ENCODE measurements at regions not wholly inside any gene's neighbourhood (a gene's known extent, or its start where the extent isn't known, plus 50 kb on each side); places are given as distances from the start of the nearest gene placed in this dataset.
"Not testable (repeated sequence)": the region's sequence is repeated elsewhere in the genome, so short reads cannot be mapped to it uniquely, and the experiment has no call there.

DNA sequence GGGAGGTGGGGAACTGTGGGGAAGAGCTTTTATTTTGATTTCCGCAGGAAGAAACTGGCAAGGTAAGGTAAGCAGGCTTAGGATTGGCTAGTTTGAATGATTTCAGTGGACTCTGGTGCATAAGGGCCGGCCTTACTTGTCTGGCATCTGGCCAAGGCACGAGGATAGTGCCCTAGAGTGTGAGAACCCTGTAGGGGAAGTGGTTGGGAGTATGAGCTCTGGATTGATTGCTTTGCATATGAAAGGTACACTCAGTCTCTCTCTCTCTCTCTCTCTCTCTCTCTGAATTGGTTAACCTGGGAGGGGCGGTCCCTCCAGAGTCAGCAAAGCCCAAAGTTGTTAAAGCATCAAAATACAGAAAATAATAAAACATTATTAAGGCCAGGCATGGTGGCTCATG is 463.0 kb downstream of the SIPA1L2 start:
- Histone ChIP-seq H3K27ac (no peak overlapping the region), H2AFZ (no peak overlapping the region), H3K4me3 (ENCODE audit: low read depth, low read length) (no peak overlapping the region), H3K27me3 (ENCODE audit: control insufficient read depth, insufficient read depth, low read length) (no peaks in the 10 kb centered on the region), H3K9ac (no peak overlapping the region), H3K4me1 (no peaks in the 10 kb centered on the region), H3K79me2 (no peaks in the 10 kb centered on the region), H3K36me3 (ENCODE audit: control insufficient read depth, insufficient read depth, low read length) (no peaks in the 10 kb centered on the region), H3K9me3 (ENCODE audit: control insufficient read depth, low read length) (no peaks in the 10 kb centered on the region), H3K4me2 (ENCODE audit: low read length) (no peak overlapping the region)
- TF ChIP-seq, protein P1, sequence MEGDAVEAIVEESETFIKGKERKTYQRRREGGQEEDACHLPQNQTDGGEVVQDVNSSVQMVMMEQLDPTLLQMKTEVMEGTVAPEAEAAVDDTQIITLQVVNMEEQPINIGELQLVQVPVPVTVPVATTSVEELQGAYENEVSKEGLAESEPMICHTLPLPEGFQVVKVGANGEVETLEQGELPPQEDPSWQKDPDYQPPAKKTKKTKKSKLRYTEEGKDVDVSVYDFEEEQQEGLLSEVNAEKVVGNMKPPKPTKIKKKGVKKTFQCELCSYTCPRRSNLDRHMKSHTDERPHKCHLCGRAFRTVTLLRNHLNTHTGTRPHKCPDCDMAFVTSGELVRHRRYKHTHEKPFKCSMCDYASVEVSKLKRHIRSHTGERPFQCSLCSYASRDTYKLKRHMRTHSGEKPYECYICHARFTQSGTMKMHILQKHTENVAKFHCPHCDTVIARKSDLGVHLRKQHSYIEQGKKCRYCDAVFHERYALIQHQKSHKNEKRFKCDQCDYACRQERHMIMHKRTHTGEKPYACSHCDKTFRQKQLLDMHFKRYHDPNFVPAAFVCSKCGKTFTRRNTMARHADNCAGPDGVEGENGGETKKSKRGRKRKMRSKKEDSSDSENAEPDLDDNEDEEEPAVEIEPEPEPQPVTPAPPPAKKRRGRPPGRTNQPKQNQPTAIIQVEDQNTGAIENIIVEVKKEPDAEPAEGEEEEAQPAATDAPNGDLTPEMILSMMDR (IDR thresholded peaks at IDR 0.05) = no peak

DNA sequence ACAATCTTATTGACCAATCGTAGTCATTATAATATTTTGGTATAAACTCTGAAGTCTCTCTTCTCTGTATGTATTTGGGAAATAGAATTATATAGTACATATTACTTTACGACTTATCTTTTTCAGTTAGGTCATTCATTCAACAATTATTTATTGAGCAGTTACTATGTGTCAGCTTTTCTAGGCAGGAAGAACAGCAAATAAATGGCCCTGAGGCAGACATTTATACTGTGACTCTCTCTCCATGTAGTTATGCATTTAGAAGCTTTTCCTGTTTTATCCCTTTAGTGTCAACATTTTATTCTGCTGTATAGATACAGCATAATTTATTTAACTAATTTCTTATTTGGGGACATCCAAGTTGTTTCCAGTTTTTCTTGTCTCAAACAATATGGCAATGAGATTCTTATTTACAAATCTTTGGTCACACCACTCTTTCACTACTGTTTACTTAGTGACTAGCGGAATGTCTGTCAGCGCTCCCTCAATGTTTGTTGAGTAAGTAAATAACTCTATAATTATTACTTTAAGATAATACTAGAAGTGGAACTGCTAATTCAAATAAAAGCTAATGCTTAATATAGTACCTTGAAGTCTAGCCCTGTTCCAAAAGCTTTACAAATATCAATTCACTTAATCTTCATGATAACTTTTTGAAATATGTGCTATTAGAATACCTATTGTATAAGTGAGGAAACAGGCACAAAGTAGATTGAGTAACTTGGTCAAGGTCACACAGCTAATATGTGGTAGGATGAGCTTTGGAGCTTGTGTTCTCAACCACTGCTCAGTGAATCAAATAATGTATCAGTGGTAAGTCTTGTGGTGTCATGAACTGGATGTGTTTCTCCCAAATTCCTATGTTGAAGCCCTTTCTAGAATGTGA is 465.6 kb downstream of the SIPA1L2 start:
- no peak overlapping the region for H3K4me2 ChIP-seq (ENCODE audit: low read length)
- no peak overlapping the region for H2AFZ ChIP-seq
- H3K79me2 ChIP-seq = no peaks in the 10 kb centered on the region
- H3K4me1 ChIP-seq = no peaks in the 10 kb centered on the region
- no peaks in the 10 kb centered on the region for H3K9me3 ChIP-seq (ENCODE audit: control insufficient read depth, low read length)
- no peaks in the 10 kb centered on the region for H3K36me3 ChIP-seq (ENCODE audit: control insufficient read depth, insufficient read depth, low read length)
- no peak overlapping the region for H3K9ac ChIP-seq
- H3K27ac ChIP-seq = no peak overlapping the region
- H3K4me3 ChIP-seq (ENCODE audit: low read depth, low read length) = no peak overlapping the region
- no peaks in the 10 kb centered on the region for H3K27me3 ChIP-seq (ENCODE audit: control insufficient read depth, insufficient read depth, low read length)
- TF ChIP-seq, protein P1 (IDR thresholded peaks at IDR 0.05) = no peak

DNA sequence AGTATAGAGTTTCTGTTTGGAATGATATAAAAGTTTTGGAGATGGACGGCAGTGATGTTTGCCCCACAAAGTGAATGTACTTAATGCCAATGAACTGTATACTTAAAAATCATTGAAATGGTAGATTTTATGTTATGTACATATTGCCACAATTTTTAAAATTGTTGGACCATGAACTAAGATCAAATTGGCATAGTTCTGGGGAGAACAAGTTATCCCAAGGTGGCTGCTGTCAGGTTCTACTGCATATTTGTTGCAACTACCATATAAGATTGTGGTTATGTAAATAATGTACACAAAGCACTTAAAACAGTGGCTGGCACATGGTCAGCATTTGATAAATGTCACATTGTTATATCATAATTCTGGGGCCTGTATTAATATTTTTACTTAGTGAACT is 466.4 kb downstream of the SIPA1L2 start:
- no peaks in the 10 kb centered on the region for H3K36me3 ChIP-seq (ENCODE audit: control insufficient read depth, insufficient read depth, low read length)
- H3K9ac ChIP-seq = no peak overlapping the region
- TF ChIP-seq, protein P1 (IDR thresholded peaks at IDR 0.05) = no peak

DNA sequence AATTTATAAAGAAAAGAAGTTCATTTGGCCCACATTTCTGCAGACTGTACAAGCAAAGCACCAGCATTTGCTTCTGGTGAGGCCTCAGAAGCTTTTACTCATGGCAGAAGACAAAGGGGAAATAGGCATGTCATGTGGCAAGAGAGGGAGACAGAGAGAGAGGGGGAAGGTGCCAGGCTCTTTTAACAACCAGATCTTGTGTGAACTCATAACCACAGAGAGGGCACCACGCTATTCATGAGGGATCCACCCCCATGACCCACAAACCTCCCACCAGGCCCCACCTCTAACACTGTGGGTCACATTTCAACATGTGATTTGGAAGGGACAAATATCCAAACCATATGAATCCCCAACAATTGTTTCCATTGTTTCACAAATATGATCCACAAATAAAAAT is 467.9 kb downstream of the SIPA1L2 start:
- H3K9me3 ChIP-seq (ENCODE audit: control insufficient read depth, low read length) = no peaks in the 10 kb centered on the region
- no peak overlapping the region for H3K4me2 ChIP-seq (ENCODE audit: low read length)
- H2AFZ ChIP-seq = no peak overlapping the region
- H3K27ac ChIP-seq = no peak overlapping the region
- no peak overlapping the region for H3K9ac ChIP-seq
- H3K27me3 ChIP-seq (ENCODE audit: control insufficient read depth, insufficient read depth, low read length) = no peaks in the 10 kb centered on the region
- TF ChIP-seq, protein P1 (IDR thresholded peaks at IDR 0.05) = no peak
- H3K4me1 ChIP-seq = no peaks in the 10 kb centered on the region
- no peaks in the 10 kb centered on the region for H3K36me3 ChIP-seq (ENCODE audit: control insufficient read depth, insufficient read depth, low read length)
- H3K4me3 ChIP-seq (ENCODE audit: low read depth, low read length) = no peak overlapping the region
- H3K79me2 ChIP-seq = no peaks in the 10 kb centered on the region

More for the DNA sequence above, 466.4 kb downstream of the SIPA1L2 start:
- Histone ChIP-seq H3K79me2 (no peaks in the 10 kb centered on the region), H3K4me1 (no peaks in the 10 kb centered on the region), H2AFZ (no peak overlapping the region), H3K9me3 (ENCODE audit: control insufficient read depth, low read length) (no peaks in the 10 kb centered on the region), H3K4me2 (ENCODE audit: low read length) (no peak overlapping the region), H3K27ac (no peak overlapping the region), H3K4me3 (ENCODE audit: low read depth, low read length) (no peak overlapping the region), H3K27me3 (ENCODE audit: control insufficient read depth, insufficient read depth, low read length) (no peaks in the 10 kb centered on the region)

DNA sequence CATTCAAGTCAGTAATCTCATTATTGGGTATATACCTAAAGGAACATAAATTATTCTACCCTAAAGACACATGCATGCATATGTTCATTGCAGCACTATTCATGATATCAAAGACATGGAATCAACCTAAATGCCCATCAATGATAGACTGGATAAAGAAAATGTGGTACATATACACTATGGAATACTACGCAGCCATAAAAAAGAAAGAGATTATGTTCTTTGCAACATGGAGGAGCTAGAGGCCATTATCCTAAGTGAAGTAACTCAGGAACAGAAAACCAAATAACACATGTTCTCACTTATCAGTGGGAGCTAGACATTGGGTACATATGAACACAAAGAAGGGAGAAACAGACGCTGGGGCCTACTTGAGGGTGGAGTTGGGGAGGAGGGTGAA is 471.4 kb downstream of the SIPA1L2 start:
- not testable (repeated sequence) for H3K9ac ChIP-seq; H3K79me2 ChIP-seq; H3K9me3 ChIP-seq (ENCODE audit: control insufficient read depth, low read length); H3K27ac ChIP-seq; H2AFZ ChIP-seq; H3K4me1 ChIP-seq; H3K4me2 ChIP-seq (ENCODE audit: low read length); H3K4me3 ChIP-seq (ENCODE audit: low read depth, low read length); H3K36me3 ChIP-seq (ENCODE audit: control insufficient read depth, insufficient read depth, low read length); H3K27me3 ChIP-seq (ENCODE audit: control insufficient read depth, insufficient read depth, low read length)

DNA sequence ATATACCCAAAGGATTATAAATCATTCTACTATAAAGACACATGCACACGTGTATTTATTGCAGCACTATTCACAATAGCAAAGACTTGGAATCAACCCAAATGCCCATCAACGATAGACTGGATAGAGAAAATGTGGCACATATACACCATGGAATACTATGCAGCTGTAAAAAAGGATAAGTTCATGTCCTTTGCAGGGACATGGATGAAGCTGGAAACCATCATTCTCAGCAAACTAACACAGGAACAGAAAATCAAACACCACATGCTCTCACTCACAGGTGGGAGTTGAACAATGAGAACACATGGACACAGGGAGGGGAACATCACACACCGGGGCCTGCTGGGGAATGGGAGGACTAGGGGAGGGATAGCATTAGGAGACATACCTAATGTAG is 473.9 kb downstream of the SIPA1L2 start:
- H2AFZ ChIP-seq; H3K9ac ChIP-seq; H3K9me3 ChIP-seq (ENCODE audit: control insufficient read depth, low read length); H3K27me3 ChIP-seq (ENCODE audit: control insufficient read depth, insufficient read depth, low read length); H3K4me3 ChIP-seq (ENCODE audit: low read depth, low read length); H3K4me2 ChIP-seq (ENCODE audit: low read length); H3K27ac ChIP-seq; H3K79me2 ChIP-seq; H3K4me1 ChIP-seq; H3K36me3 ChIP-seq (ENCODE audit: control insufficient read depth, insufficient read depth, low read length): not testable (repeated sequence)
